ENCODE measurements at regions not wholly inside any gene's neighbourhood (a gene's known extent, or its start where the extent isn't known, plus 50 kb on each side); places are given as distances from the start of the nearest gene placed in this dataset.

GRCh38 chr5:114179134-114179533, 182.7 kb upstream of the KCNN2 start:
- DNase-seq: no peak

GRCh38 chr5:114184006-114184405, 177.9 kb upstream of the KCNN2 start:
- DNase-seq: no peak

GRCh38 chr5:114185274-114185673, 176.6 kb upstream of the KCNN2 start:
- no peak for DNase-seq

GRCh38 chr5:114191441-114191840, 170.4 kb upstream of the KCNN2 start:
- DNase-seq: no peak

GRCh38 chr5:114192108-114192507, 169.8 kb upstream of the KCNN2 start:
- DNase-seq: no peak

- DNase-seq: no peak
Observed at GRCh38 chr5:114201332-114201731, 160.5 kb upstream of the KCNN2 start.

GRCh38 chr5:114204923-114205322, 156.9 kb upstream of the KCNN2 start:
- DNase-seq: no peak

- DNase-seq: no peak
Observed at GRCh38 chr5:114206640-114207039, 155.2 kb upstream of the KCNN2 start.

GRCh38 chr5:114207615-114208014, 154.3 kb upstream of the KCNN2 start:
- DNase-seq: no peak

GRCh38 chr5:114208120-114208519, 153.8 kb upstream of the KCNN2 start:
- DNase-seq: no peak

- DNase-seq: no peak
Observed at GRCh38 chr5:114208588-114208987, 153.3 kb upstream of the KCNN2 start.

- DNase-seq: no peak
Observed at GRCh38 chr5:114210662-114211061, 151.2 kb upstream of the KCNN2 start.

GRCh38 chr5:114221807-114222206, 140.1 kb upstream of the KCNN2 start:
- no peak for DNase-seq

GRCh38 chr5:114223866-114224265, 138.0 kb upstream of the KCNN2 start:
- peak; percentile 12 for DNase-seq

- DNase-seq: peak; percentile 12
Observed at GRCh38 chr5:114237766-114238165, 124.1 kb upstream of the KCNN2 start.

- no peak for DNase-seq
Observed at GRCh38 chr5:114238771-114239313, 123.0 kb upstream of the KCNN2 start.

- no peak for DNase-seq
Observed at GRCh38 chr5:114243281-114243971, 118.4 kb upstream of the KCNN2 start.

GRCh38 chr5:114243972-114244317, 117.9 kb upstream of the KCNN2 start:
- no peak for DNase-seq

- DNase-seq: no peak
Observed at GRCh38 chr5:114249823-114250222, 112.0 kb upstream of the KCNN2 start.

- DNase-seq: no peak
Observed at GRCh38 chr5:114250536-114250935, 111.3 kb upstream of the KCNN2 start.

GRCh38 chr5:114252226-114252625, 109.6 kb upstream of the KCNN2 start:
- no peak for DNase-seq

- no peak for DNase-seq
Observed at GRCh38 chr5:114255260-114255659, 106.6 kb upstream of the KCNN2 start.

GRCh38 chr5:114261989-114262388, 99.9 kb upstream of the KCNN2 start:
- no peak for DNase-seq

- no peak for DNase-seq
Observed at GRCh38 chr5:114265432-114266060, 96.3 kb upstream of the KCNN2 start.

GRCh38 chr5:114266374-114266773, 95.5 kb upstream of the KCNN2 start:
- no peak for DNase-seq

All from activated CD4-positive, alpha-beta T cell treated with anti-CD3 and anti-CD28 coated beads, Interleukin-2, amount 50 U/mL, for 16 hours (primary cell).